PC-3 (cell line): ENCODE measurements at regions not wholly inside any gene's neighbourhood (a gene's known extent, or its start where the extent isn't known, plus 50 kb on each side); places are given as distances from the start of the nearest gene placed in this dataset.

Experiments used
- CTCF ChIP-seq: fragments of 300-600 bp; sonication (generic); conservative IDR thresholded peaks from 2 replicates; pipeline ENCODE4 v1.5.1; 2017; ENCODE audit warnings: antibody characterized with exemption, low read depth, mild to moderate bottlenecking, low read length
- EZH2 ChIP-seq: fragments of 300-600 bp; sonication (generic); IDR thresholded peaks from one replicate; pipeline ENCODE4 v1.6.1; 2017; ENCODE audit warnings: antibody characterized with exemption, mild to moderate bottlenecking, low read length; ENCODE audit not compliant: unreplicated experiment
- EZH2phosphoT487 ChIP-seq: fragments of 300-600 bp; sonication (generic); IDR thresholded peaks from 2 replicates; pipeline ENCODE4 v1.6.1; 2018; ENCODE audit warnings: mild to moderate bottlenecking, antibody characterized with exemption, low read length, borderline replicate concordance

- TF ChIP-seq CTCF (no peak), EZH2 (no peak), EZH2phosphoT487 (no peak)
Measured at GRCh38 chr1:184315254-184315653, 71.6 kb upstream of the C1orf21 start.
